Esophagus squamous epithelium (tissue), 4 donors: ENCODE measurements at regions not wholly inside any gene's neighbourhood (a gene's known extent, or its start where the extent isn't known, plus 50 kb on each side); places are given as distances from the start of the nearest gene placed in this dataset.

ENCODE experiments used
- CTCF ChIP-seq, 6 experiments: fragments of 450-650 bp in 4 of 6; fragments of 200-600 bp in 2 of 6; sonication (generic) in 2 of 6; IDR thresholded peaks; one replicate each; pipeline ENCODE4 v1.5.1; 2016 to 2019; ENCODE audit warnings: antibody characterized with exemption in 6 of 6, mild to moderate bottlenecking in 4 of 6, moderate library complexity in 4 of 6
- POLR2A ChIP-seq, 4 donors: fragments of 450-650 bp; IDR thresholded peaks; one replicate each; pipeline ENCODE4 v1.6.1; 2017; ENCODE audit warnings: antibody characterized with exemption in 4 of 4, mild to moderate bottlenecking in 4 of 4, moderate library complexity in 3 of 4

GRCh38 chr10:83816942-83817341 is 322.4 kb upstream of the GHITM start:
- TF ChIP-seq CTCF (IDR thresholded peaks at IDR 0.05) (no peak), POLR2A (IDR thresholded peaks at IDR 0.05) (no peak)
